NB4 (cell line): ENCODE measurements at regions not wholly inside any gene's neighbourhood (a gene's known extent, or its start where the extent isn't known, plus 50 kb on each side); places are given as distances from the start of the nearest gene placed in this dataset.

Experiments
- CTCF ChIP-seq: IDR thresholded peaks from one replicate; pipeline ENCODE4 v1.5.1; 2012; ENCODE audit warnings: low read depth, low read length
- MAX ChIP-seq: IDR thresholded peaks from 2 replicates; pipeline ENCODE4 v1.6.1; 2011; ENCODE audit warnings: low read depth, low read length

- TF ChIP-seq CTCF (no peak), MAX (no peak)
Observed at GRCh38 chr11:111105566-111105965, 140.0 kb upstream of the POU2AF2 start.
